HEK293 (cell line): ENCODE measurements at regions not wholly inside any gene's neighbourhood (a gene's known extent, or its start where the extent isn't known, plus 50 kb on each side); places are given as distances from the start of the nearest gene placed in this dataset.

Experiments
- ZFP41 ChIP-seq: fragments of 450-650 bp; formaldehyde crosslinking; IDR thresholded peaks from 2 replicates; pipeline ENCODE4 v1.5.1; 2016; ENCODE audit warnings: missing biosample characterization, missing genetic modification characterization, borderline replicate concordance
- ZFP69B ChIP-seq: fragments of 450-650 bp; formaldehyde crosslinking; IDR thresholded peaks from 2 replicates; pipeline ENCODE4 v1.5.1; 2016; ENCODE audit warnings: missing biosample characterization, missing genetic modification characterization
- ZNF18 ChIP-seq: fragments of 450-650 bp; formaldehyde crosslinking; IDR thresholded peaks from 2 replicates; pipeline ENCODE4 v1.5.1; 2016; ENCODE audit warnings: missing biosample characterization, missing genetic modification characterization
- ZNF416 ChIP-seq: fragments of 450-650 bp; formaldehyde crosslinking; IDR thresholded peaks from 2 replicates; pipeline ENCODE4 v1.5.1; 2016; ENCODE audit warnings: missing biosample characterization, missing genetic modification characterization
- ZNF777 ChIP-seq: fragments of 450-650 bp; formaldehyde crosslinking; IDR thresholded peaks from 2 replicates; pipeline ENCODE4 v1.5.1; 2017; ENCODE audit warnings: missing biosample characterization, missing genetic modification characterization, borderline replicate concordance
- ZNF837 ChIP-seq: fragments of 450-650 bp; formaldehyde crosslinking; IDR thresholded peaks from 2 replicates; pipeline ENCODE4 v1.5.1; 2016; ENCODE audit warnings: missing biosample characterization, missing genetic modification characterization
- TF ChIP-seq, protein P1 (sequence below): fragments of 450-650 bp; formaldehyde crosslinking; optimal IDR thresholded peaks from 2 replicates; pipeline ENCODE3; 2016; ENCODE audit warnings: missing biosample characterization, mild to moderate bottlenecking, missing genetic modification characterization
- TF ChIP-seq, protein P2 (sequence below): fragments of 450-650 bp; formaldehyde crosslinking; IDR thresholded peaks from 2 replicates; pipeline ENCODE4 v1.5.1; 2016; ENCODE audit warnings: missing biosample characterization, missing genetic modification characterization

DNA sequence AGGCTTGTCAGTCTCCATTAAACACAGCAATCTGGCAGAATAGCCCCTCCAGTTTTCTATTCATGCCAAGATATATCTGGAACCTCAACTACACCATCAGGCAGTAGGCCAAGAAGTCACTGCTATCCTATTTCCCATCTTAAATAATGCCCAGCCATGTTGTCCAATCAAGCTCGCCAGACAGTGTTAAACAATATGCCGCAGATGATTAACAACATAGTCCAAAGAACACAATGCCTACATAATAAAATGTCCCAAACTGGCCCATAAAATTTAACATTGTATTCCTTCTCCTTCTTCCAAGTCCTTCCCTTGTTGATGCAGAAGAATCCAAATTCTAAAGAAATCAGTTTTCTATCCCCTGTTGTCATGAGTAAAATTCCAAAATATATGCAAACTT lies 427.4 kb upstream of the PPP2R3A start:
- TF ChIP-seq ZNF416 (tag by site-specific recombination) (no peak), ZNF777 (tag by site-specific recombination) (no peak), ZNF18 (tag by site-specific recombination) (no peak), ZFP69B (tag by site-specific recombination) (no peak), ZNF837 (tag by site-specific recombination) (no peak), ZFP41 (tag by site-specific recombination) (no peak)
- TF ChIP-seq, protein P1, sequence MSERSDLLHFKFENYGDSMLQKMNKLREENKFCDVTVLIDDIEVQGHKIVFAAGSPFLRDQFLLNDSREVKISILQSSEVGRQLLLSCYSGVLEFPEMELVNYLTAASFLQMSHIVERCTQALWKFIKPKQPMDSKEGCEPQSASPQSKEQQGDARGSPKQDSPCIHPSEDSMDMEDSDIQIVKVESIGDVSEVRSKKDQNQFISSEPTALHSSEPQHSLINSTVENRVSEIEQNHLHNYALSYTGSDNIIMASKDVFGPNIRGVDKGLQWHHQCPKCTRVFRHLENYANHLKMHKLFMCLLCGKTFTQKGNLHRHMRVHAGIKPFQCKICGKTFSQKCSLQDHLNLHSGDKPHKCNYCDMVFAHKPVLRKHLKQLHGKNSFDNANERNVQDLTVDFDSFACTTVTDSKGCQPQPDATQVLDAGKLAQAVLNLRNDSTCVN, result no peak
- TF ChIP-seq, protein P2, sequence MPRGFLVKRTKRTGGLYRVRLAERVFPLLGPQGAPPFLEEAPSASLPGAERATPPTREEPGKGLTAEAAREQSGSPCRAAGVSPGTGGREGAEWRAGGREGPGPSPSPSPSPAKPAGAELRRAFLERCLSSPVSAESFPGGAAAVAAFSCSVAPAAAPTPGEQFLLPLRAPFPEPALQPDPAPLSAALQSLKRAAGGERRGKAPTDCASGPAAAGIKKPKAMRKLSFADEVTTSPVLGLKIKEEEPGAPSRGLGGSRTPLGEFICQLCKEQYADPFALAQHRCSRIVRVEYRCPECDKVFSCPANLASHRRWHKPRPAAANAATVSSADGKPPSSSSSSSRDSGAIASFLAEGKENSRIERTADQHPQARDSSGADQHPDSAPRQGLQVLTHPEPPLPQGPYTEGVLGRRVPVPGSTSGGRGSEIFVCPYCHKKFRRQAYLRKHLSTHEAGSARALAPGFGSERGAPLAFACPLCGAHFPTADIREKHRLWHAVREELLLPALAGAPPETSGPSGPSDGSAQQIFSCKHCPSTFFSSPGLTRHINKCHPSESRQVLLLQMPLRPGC, result no peak
